ENCODE measurements at regions not wholly inside any gene's neighbourhood (a gene's known extent, or its start where the extent isn't known, plus 50 kb on each side); places are given as distances from the start of the nearest gene placed in this dataset.

DNA sequence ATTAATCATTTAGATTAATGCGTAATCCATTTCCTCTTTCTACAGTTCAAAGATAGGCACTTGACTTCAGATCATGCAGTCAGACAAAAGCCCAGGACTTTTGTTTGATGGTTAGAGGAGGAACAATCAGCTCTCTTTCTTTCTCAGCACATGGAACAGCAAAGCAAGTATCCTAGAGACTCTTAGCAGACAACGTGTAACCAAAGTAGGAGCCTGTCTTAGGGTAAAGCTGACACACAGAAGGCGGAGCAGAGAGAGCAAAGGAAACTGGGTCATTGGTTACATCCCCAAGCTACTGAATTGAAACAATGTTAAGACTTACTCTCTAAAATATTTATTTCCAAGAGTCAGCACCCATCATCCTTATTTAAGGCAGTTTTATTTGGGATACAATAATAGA, 110.0 kb upstream of the HES1 start:
- no peak for DNase-seq (ENCODE audit: low read depth)
- TF ChIP-seq, protein P1, sequence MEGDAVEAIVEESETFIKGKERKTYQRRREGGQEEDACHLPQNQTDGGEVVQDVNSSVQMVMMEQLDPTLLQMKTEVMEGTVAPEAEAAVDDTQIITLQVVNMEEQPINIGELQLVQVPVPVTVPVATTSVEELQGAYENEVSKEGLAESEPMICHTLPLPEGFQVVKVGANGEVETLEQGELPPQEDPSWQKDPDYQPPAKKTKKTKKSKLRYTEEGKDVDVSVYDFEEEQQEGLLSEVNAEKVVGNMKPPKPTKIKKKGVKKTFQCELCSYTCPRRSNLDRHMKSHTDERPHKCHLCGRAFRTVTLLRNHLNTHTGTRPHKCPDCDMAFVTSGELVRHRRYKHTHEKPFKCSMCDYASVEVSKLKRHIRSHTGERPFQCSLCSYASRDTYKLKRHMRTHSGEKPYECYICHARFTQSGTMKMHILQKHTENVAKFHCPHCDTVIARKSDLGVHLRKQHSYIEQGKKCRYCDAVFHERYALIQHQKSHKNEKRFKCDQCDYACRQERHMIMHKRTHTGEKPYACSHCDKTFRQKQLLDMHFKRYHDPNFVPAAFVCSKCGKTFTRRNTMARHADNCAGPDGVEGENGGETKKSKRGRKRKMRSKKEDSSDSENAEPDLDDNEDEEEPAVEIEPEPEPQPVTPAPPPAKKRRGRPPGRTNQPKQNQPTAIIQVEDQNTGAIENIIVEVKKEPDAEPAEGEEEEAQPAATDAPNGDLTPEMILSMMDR (IDR thresholded peaks at IDR 0.05; ENCODE audit: control insufficient read depth, extremely low read depth, insufficient read depth) = no peak
- H3K4me3 ChIP-seq (ENCODE audit: low read depth, low read length) = no peak overlapping the region

DNA sequence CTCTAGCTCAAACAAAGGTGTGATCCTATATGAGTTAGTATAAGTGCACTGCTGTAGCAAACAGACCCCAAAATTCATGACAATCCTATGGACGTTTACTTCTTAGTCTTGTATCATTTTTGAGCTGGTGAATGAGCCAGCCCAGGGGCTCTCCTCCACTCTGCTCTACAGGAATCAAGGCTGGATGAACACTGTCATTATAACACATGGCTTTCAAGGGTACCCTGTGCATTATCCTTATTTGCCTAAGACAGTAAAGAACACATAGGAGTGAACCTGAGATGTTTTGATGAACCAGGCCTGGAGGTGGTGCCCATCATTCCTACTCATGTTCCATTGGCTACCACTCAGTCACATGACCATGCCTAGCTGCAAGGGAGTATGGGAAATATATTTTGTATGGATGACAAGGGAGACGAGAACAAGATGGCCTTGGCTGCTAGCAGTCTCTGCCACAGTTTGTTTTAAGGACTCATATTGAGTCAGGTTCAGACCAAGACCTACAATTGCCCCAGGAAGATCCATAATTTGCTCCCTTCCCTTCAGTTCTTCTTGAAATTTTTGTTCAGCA, 107.4 kb upstream of the HES1 start:
- H3K4me3 ChIP-seq (ENCODE audit: low read depth, low read length) = no peak overlapping the region
- TF ChIP-seq, protein P1 (IDR thresholded peaks at IDR 0.05; ENCODE audit: control insufficient read depth, extremely low read depth, insufficient read depth) = no peak
- no peak for DNase-seq (ENCODE audit: low read depth)

DNA sequence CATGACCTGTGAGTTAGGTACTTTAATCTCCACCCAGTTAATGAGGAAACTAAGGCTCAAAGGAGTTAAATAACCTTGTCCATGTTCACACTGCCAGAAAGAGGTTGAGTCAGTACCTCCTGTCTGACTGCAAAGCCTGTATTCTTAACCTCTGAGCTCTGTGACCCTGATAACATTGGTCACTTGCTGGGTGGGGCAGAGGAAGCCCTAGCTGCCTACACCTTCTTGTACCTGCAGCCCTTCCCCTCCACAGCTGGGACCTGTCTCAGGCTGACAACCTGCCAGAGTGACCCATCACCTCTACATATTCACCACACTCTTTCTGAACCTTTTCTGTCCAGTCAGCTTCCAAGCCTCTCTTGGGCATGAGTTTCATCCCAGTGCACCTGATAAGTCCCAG, 106.1 kb upstream of the HES1 start:
- H3K4me3 ChIP-seq (ENCODE audit: low read depth, low read length) = no peak overlapping the region
- DNase-seq (ENCODE audit: low read depth) = no peak
- TF ChIP-seq, protein P1 (IDR thresholded peaks at IDR 0.05; ENCODE audit: control insufficient read depth, extremely low read depth, insufficient read depth) = no peak

DNA sequence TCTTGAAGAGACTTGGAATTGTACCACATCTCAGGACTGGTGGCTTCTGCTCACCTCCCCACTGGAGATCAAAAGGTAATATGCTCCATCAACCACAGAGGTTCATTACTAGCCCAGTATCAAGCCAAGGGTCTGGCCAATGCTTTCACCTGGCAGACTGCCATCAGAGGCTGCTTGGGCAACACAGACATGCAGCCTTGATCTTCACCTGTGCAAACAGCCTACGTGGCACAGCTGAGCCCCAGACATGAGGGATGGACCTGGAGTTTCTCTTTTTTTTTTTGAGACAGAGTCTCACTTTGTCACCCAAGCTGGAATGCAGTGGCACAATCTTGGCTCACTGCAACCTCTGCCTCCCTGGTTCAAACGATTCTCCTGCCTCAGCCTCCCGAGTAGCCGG, 105.6 kb upstream of the HES1 start:
- TF ChIP-seq, protein P1 (IDR thresholded peaks at IDR 0.05; ENCODE audit: control insufficient read depth, extremely low read depth, insufficient read depth) = no peak
- DNase-seq (ENCODE audit: low read depth) = peak; percentile 32
- H3K4me3 ChIP-seq (ENCODE audit: low read depth, low read length) = no peak overlapping the region

DNA sequence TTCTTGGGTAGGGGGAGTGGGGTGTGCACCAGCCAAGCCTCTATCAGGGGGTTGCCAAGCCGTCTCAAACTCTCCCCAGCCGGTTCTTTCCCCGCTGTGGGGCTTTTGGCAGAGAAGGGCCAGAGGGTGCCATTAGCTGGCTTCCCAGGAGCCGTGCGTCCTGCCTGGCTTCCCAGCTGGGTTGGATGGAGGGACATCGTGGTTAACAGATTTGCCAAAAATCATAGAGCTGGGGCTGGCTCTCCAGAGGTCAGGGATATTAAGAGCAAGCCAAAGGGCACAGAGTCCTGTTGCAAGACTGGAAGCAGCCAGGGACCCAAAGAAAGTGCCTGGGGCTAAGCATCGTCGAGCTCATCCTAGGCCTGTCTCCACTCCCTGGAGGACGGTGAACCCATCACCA, 104.6 kb upstream of the HES1 start:
- DNase-seq (ENCODE audit: low read depth) = no peak
- H3K4me3 ChIP-seq (ENCODE audit: low read depth, low read length) = no peak overlapping the region
- TF ChIP-seq, protein P1 (IDR thresholded peaks at IDR 0.05; ENCODE audit: control insufficient read depth, extremely low read depth, insufficient read depth) = no peak

DNA sequence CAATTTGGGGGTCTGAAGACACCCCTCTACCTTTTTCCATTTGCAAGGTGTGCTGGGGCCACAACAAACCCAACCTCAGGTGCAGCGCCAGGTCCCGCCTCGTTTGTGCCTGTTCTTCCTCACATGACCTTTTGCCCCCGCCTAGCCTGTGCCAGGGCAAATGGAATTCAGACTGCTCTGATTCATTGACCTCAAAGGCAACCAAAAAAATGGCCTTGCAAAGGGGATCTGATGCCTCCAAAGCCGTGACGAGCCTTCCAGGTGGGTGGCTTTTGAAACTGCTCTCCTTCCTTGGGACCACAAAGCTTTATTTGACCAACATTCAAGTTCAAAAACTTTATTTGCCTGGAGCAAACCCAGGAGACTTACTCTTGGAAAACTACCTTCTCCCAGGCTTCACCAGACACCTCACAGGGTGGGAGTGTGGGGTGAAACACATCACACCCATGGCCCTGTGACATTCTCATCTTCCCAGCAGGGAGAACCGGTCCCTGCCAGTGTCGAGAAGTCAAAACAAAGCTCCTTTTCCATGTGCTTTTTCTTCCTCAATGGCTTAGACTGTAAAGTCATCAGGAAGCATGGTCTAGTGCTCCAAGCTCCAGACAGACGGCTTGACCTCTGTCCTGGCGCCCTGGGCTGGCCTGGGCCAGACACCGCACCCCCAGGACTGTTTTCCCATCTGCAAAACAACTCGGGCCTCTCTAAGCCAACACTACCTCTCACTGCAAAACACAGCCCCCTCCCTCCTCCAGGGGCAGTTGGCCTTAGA, 103.9 kb upstream of the HES1 start:
- TF ChIP-seq, protein P1 (IDR thresholded peaks at IDR 0.05; ENCODE audit: control insufficient read depth, extremely low read depth, insufficient read depth) = no peak
- DNase-seq (ENCODE audit: low read depth) = no peak
- no peak overlapping the region for H3K4me3 ChIP-seq (ENCODE audit: low read depth, low read length)

Data from LNCaP clone FGC (cell line).